ENCODE measurements at regions not wholly inside any gene's neighbourhood (a gene's known extent, or its start where the extent isn't known, plus 50 kb on each side); places are given as distances from the start of the nearest gene placed in this dataset.

DNA sequence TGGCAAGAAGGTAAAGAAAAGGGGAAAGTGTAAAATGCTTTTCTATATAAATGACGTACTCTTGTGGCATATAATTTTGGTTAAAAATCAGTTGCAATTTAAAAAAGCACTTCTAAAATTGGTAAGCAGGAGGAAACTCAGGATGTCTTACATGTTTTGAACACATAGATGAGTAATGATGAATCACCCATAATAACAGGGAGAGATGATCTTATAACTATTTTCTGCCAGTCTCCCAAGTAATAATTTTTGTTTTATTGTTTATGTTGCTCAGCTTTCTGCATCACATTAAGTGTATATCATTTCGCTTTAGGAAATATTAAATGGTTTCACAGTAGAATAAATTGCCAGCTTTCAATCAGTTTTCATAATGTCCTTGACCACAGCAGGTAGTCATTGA is 1430.7 kb upstream of the PCDH20 start:
- Histone ChIP-seq H3K9me3 (no peaks in the 10 kb centered on the region), H3K36me3 (no peaks in the 10 kb centered on the region), H3K4me3 (no peak overlapping the region), H3K9ac (no peak overlapping the region), H3K4me2 (no peak overlapping the region), H3K4me1 (no peaks in the 10 kb centered on the region), H4K20me1 (no peaks in the 10 kb centered on the region), H3K27ac (no peak overlapping the region), H3K27me3 (no peaks in the 10 kb centered on the region)
- no peak for TF ChIP-seq Cebpa-rat (IDR thresholded peaks at IDR 0.05)

DNA sequence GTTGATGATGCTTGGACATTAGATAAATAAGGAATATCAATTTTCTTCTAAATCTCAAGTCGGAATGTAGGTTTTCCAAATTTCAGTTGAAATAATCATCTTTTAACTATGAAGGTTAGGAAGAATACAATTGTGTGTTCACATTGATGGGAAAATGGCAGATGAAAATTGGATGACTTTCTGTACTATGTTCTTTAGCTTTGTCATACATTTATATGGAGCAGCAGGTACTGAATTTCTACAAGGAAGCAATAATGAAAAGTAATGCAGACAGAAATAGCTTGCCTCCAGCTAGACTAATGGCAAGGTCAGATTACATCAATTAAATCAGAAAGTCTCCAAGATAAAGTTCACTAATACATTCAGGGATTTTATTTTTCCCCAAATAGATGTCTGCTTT is 1423.7 kb upstream of the PCDH20 start:
- H4K20me1 ChIP-seq: no peaks in the 10 kb centered on the region
- no peaks in the 10 kb centered on the region for H3K9me3 ChIP-seq
- H3K27ac ChIP-seq: no peak overlapping the region
- no peaks in the 10 kb centered on the region for H3K36me3 ChIP-seq
- no peak overlapping the region for H3K4me3 ChIP-seq
- no peak overlapping the region for H3K4me2 ChIP-seq
- no peak for TF ChIP-seq Cebpa-rat (IDR thresholded peaks at IDR 0.05)
- H3K4me1 ChIP-seq: no peaks in the 10 kb centered on the region
- no peak overlapping the region for H3K9ac ChIP-seq
- no peaks in the 10 kb centered on the region for H3K27me3 ChIP-seq

DNA sequence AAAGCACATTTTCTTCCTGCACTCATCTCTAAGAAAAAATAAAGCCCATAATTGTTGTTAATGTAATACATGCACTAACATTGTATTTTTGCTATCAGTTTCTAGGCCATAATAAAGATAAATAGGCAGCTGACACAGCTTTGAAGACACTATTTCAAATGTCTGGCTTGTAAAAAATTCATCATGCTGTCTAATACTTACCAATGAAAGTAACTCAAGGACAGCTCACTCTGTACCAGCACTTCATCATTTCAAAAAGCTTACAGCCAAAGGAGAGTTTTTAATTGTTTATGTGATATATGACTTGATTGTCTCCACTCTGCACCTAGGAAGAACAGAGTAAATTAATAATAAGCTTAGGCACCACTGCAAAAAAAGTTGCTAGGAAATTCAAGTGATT is 1423.3 kb upstream of the PCDH20 start:
- no peaks in the 10 kb centered on the region for H4K20me1 ChIP-seq
- H3K4me2 ChIP-seq: no peak overlapping the region
- H3K27me3 ChIP-seq: no peaks in the 10 kb centered on the region
- no peaks in the 10 kb centered on the region for H3K9me3 ChIP-seq
- H3K27ac ChIP-seq: no peak overlapping the region
- no peaks in the 10 kb centered on the region for H3K4me1 ChIP-seq
- no peak overlapping the region for H3K9ac ChIP-seq
- no peak for TF ChIP-seq Cebpa-rat (IDR thresholded peaks at IDR 0.05)
- H3K36me3 ChIP-seq: no peaks in the 10 kb centered on the region
- H3K4me3 ChIP-seq: no peak overlapping the region

DNA sequence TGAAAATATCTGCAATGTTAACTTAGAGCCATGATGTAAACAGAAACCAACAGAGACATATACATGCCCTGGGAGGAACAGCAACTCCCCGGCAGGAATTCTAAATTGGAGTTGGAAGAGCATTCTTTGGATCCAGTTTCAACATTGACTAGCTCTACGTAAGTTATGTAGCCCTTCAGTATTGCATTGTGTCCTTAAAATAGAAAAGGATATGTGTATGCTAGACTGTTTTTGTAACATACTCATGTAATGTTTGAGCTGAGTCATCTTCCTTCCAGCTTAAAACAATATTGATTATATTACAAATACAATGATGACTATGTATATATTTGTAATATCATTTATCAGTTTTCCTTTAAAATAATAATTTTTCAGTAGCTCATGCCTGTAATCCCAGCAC is 1422.2 kb upstream of the PCDH20 start:
- no peak overlapping the region for H3K4me2 ChIP-seq
- H3K27ac ChIP-seq: no peak overlapping the region
- no peaks in the 10 kb centered on the region for H3K9me3 ChIP-seq
- H3K4me3 ChIP-seq: no peak overlapping the region
- H3K9ac ChIP-seq: no peak overlapping the region
- H3K36me3 ChIP-seq: no peaks in the 10 kb centered on the region
- H3K27me3 ChIP-seq: no peaks in the 10 kb centered on the region
- H4K20me1 ChIP-seq: no peaks in the 10 kb centered on the region
- no peak for TF ChIP-seq Cebpa-rat (IDR thresholded peaks at IDR 0.05)
- H3K4me1 ChIP-seq: no peaks in the 10 kb centered on the region

DNA sequence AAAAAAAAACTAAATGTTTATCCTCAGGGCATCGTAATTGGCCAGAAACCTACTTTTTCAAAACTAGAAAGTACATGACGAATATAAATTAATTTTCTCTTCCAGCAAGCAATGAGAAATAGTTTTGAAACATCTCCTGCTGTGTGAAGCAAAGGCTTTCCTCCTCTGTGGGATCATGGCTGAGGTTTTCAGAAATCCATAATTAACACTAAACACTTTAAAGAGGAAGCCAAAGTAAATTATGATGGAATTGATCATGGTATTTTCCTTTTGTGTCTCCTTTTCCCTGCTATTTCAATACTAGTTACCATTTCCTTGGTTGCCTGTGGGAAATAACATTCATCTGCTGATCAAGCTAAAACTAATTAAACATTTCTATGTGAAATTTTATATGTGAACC is 1413.8 kb upstream of the PCDH20 start:
- no peaks in the 10 kb centered on the region for H3K36me3 ChIP-seq
- H3K4me2 ChIP-seq: no peak overlapping the region
- TF ChIP-seq Cebpa-rat (IDR thresholded peaks at IDR 0.05): no peak
- no peaks in the 10 kb centered on the region for H3K27me3 ChIP-seq
- H3K4me3 ChIP-seq: no peak overlapping the region
- no peaks in the 10 kb centered on the region for H3K9me3 ChIP-seq
- H4K20me1 ChIP-seq: no peaks in the 10 kb centered on the region
- no peak overlapping the region for H3K27ac ChIP-seq
- no peaks in the 10 kb centered on the region for H3K4me1 ChIP-seq
- no peak overlapping the region for H3K9ac ChIP-seq

DNA sequence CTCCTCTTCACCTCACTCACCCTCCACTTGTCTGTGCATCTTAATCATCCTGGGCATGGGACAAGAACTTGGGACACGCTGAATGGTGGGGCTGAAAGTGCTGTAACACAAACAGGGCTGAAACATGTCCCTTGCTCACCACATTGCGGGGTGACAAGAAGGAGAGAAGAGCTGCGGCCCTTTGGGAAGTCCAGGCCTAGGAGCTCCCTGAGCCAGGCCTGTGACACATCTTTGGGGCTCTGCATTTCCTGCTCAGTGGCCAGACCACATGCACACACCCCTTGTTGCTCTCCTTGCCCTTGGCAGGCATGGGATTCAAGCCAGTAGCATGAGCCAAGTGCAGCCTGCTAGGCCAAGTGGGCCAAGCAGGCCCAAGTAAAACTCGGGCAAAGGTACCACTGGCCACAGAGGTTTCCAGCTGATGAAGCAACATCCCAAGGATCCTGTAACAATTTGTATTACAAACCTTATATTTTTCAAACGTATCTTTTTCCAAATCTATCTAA is 1384.3 kb upstream of the PCDH20 start:
- no peak for TF ChIP-seq Cebpa-rat (IDR thresholded peaks at IDR 0.05)
- no peak overlapping the region for H3K4me3 ChIP-seq
- no peak overlapping the region for H3K27ac ChIP-seq

DNA sequence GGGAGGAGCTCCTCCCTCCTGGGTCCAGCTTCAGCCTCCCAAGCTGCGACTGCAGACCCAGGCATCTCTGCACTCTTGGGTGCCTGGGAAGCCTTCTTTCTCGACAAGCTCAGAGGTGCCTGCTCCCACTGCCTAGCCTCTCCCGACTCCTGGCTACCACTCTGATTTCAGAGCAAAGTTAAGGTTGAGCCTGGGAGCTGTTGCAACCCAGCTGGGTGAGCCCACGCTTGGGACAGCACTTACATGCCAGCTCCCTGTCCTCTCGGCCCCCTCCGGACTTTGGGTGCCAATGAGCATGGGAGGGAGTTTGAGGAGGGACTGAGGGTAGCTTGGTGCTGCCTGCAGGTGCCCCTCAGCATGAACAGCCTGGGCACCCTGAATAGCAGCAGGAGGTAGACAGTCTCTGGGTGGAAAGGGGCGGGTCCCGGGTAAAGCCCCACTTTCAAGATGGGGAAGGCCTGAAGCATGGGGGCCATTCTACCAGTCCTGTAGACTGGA is 1383.4 kb upstream of the PCDH20 start:
- Histone ChIP-seq H3K36me3 (no peaks in the 10 kb centered on the region), H3K9me3 (no peaks in the 10 kb centered on the region), H3K4me1 (no peaks in the 10 kb centered on the region), H4K20me1 (no peaks in the 10 kb centered on the region), H3K4me2 (no peak overlapping the region), H3K27me3 (no peaks in the 10 kb centered on the region), H3K4me3 (no peak overlapping the region), H3K9ac (no peak overlapping the region), H3K27ac (no peak overlapping the region)
- TF ChIP-seq Cebpa-rat (IDR thresholded peaks at IDR 0.05): no peak

More for the DNA sequence above, 1384.3 kb upstream of the PCDH20 start:
- no peaks in the 10 kb centered on the region for H3K4me1 ChIP-seq
- no peaks in the 10 kb centered on the region for H4K20me1 ChIP-seq
- H3K27me3 ChIP-seq: no peaks in the 10 kb centered on the region
- no peaks in the 10 kb centered on the region for H3K9me3 ChIP-seq
- no peak overlapping the region for H3K9ac ChIP-seq
- H3K4me2 ChIP-seq: no peak overlapping the region
- H3K36me3 ChIP-seq: no peaks in the 10 kb centered on the region

DNA sequence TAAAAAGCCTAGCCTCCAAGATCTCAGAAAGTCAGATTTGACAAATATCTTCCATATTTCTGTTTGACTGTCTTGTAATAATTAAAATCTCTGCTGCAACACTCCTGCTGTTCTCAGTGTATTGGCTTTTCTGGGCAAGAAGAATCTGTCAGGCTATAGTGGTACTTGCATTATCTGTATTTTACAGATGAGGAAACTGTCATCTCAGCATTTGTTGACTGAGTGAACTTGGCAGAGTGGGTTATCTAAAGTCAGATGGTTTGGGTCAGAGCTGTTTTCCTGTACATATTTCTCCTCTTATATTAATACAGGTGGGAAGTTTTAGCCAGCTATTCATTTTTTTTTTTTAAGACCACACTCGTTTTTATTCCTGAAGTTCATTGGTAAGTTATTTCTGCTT is 1378.2 kb upstream of the PCDH20 start:
- H3K9ac ChIP-seq: no peak overlapping the region
- H3K4me2 ChIP-seq: no peak overlapping the region
- TF ChIP-seq Cebpa-rat (IDR thresholded peaks at IDR 0.05): no peak
- H3K36me3 ChIP-seq: no peaks in the 10 kb centered on the region
- H3K9me3 ChIP-seq: no peaks in the 10 kb centered on the region
- no peaks in the 10 kb centered on the region for H3K27me3 ChIP-seq
- no peak overlapping the region for H3K4me3 ChIP-seq
- no peaks in the 10 kb centered on the region for H4K20me1 ChIP-seq
- H3K27ac ChIP-seq: no peak overlapping the region
- no peaks in the 10 kb centered on the region for H3K4me1 ChIP-seq

DNA sequence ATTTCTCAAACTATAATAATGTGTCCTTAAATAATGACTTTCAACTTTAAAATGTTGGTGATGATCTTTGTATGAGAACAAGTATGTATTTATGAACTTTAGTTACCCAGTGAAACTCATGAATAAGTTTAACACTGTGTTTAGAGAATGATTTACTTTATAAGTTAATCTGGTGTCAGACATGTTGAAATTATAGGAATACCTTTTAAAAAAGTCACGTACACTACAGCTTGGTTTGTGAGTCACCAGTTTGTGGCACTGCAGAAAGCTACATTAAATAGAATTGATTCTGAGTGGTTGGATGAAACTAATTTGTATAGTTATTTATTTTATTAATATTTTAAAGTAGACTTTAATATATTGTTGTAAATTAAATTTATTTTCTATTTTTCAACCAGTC is 1366.2 kb upstream of the PCDH20 start:
- no peak for TF ChIP-seq Cebpa-rat (IDR thresholded peaks at IDR 0.05)

DNA sequence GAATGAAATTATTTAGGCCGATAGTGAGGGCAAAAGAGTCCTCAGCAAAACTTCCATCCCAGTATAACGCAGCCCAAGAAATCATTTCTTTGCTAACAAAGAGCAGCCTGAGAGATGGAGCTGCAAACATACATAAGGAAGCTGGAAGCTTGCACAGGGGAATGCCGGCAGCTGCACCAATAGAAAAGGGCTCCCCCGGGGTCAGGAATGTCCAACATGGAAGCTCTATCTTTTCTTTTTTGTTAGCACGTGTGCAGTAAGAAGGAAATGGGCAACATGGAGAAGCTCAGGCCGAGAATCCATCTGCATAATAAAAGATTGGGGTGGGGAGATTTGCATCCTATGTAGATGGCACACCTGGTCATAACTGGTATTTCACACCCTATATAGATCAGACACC is 1363.5 kb upstream of the PCDH20 start:
- Histone ChIP-seq H3K9ac (no peak overlapping the region), H4K20me1 (no peaks in the 10 kb centered on the region), H3K4me1 (no peaks in the 10 kb centered on the region), H3K4me3 (no peak overlapping the region), H3K27ac (no peak overlapping the region), H3K9me3 (no peaks in the 10 kb centered on the region), H3K36me3 (no peaks in the 10 kb centered on the region), H3K4me2 (no peak overlapping the region), H3K27me3 (no peaks in the 10 kb centered on the region)
- TF ChIP-seq Cebpa-rat (IDR thresholded peaks at IDR 0.05): no peak

More for the DNA sequence above, 1366.2 kb upstream of the PCDH20 start:
- Histone ChIP-seq H3K9me3 (no peaks in the 10 kb centered on the region), H3K4me3 (no peak overlapping the region), H3K27me3 (no peaks in the 10 kb centered on the region), H4K20me1 (no peaks in the 10 kb centered on the region), H3K4me2 (no peak overlapping the region), H3K27ac (no peak overlapping the region), H3K4me1 (no peaks in the 10 kb centered on the region), H3K36me3 (no peaks in the 10 kb centered on the region), H3K9ac (no peak overlapping the region)

DNA sequence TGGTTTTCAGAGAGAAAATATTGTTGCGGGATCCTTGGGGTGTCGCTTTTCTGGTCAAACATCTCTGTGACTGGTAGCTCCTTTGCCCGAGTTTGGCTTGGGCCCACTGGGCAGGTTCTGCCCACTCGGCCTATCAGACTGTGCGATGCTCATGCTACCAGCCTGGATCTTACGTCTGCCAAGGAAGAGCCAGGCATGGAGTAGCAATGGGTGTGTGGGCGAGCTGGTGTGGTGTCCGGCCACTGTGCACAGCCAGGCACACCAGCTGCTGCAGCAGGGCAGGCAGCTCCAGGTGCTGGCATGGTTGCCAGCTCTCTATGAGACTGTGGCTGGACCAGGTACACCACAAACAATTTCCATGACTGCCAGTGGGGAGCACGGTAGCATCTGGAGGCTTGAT is 1351.8 kb upstream of the PCDH20 start:
- H3K36me3 ChIP-seq: no peaks in the 10 kb centered on the region
- H3K4me3 ChIP-seq: no peak overlapping the region
- H3K9ac ChIP-seq: no peak overlapping the region
- H3K4me2 ChIP-seq: no peak overlapping the region
- H3K27me3 ChIP-seq: no peaks in the 10 kb centered on the region
- no peaks in the 10 kb centered on the region for H3K4me1 ChIP-seq
- no peaks in the 10 kb centered on the region for H4K20me1 ChIP-seq
- H3K9me3 ChIP-seq: no peaks in the 10 kb centered on the region
- H3K27ac ChIP-seq: no peak overlapping the region
- TF ChIP-seq Cebpa-rat (IDR thresholded peaks at IDR 0.05): no peak

Measured in BLaER1 (cell line).